SU-DHL-6 (cell line): ENCODE measurements at regions not wholly inside any gene's neighbourhood (a gene's known extent, or its start where the extent isn't known, plus 50 kb on each side); places are given as distances from the start of the nearest gene placed in this dataset.

ENCODE experiments used
- EZH2phosphoT487 ChIP-seq: fragments of 200-600 bp; sonication (generic), shearing (Covaris generic); conservative IDR thresholded peaks from 2 replicates; pipeline ENCODE4 v1.6.1; 2018; ENCODE audit warnings: mild to moderate bottlenecking, antibody characterized with exemption, low read length, moderate library complexity, mixed read lengths
- TF ChIP-seq, protein P1 (sequence below): fragments of 200-600 bp; sonication (generic); IDR thresholded peaks from one replicate; pipeline ENCODE4 v1.5.1; 2017; ENCODE audit warnings: antibody characterized with exemption, mild to moderate bottlenecking, low read length, moderate library complexity; ENCODE audit not compliant: insufficient read depth, poor library complexity, severe bottlenecking

- no peak for TF ChIP-seq EZH2phosphoT487
- TF ChIP-seq, protein P1, sequence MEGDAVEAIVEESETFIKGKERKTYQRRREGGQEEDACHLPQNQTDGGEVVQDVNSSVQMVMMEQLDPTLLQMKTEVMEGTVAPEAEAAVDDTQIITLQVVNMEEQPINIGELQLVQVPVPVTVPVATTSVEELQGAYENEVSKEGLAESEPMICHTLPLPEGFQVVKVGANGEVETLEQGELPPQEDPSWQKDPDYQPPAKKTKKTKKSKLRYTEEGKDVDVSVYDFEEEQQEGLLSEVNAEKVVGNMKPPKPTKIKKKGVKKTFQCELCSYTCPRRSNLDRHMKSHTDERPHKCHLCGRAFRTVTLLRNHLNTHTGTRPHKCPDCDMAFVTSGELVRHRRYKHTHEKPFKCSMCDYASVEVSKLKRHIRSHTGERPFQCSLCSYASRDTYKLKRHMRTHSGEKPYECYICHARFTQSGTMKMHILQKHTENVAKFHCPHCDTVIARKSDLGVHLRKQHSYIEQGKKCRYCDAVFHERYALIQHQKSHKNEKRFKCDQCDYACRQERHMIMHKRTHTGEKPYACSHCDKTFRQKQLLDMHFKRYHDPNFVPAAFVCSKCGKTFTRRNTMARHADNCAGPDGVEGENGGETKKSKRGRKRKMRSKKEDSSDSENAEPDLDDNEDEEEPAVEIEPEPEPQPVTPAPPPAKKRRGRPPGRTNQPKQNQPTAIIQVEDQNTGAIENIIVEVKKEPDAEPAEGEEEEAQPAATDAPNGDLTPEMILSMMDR, result no peak
These were observed 175.8 kb upstream of the IER5L start for GRCh38 chr9:129353697-129354336.
